ENCODE measurements at regions not wholly inside any gene's neighbourhood (a gene's known extent, or its start where the extent isn't known, plus 50 kb on each side); places are given as distances from the start of the nearest gene placed in this dataset.
"Not testable (repeated sequence)": the region's sequence is repeated elsewhere in the genome, so short reads cannot be mapped to it uniquely, and the experiment has no call there.

DNA sequence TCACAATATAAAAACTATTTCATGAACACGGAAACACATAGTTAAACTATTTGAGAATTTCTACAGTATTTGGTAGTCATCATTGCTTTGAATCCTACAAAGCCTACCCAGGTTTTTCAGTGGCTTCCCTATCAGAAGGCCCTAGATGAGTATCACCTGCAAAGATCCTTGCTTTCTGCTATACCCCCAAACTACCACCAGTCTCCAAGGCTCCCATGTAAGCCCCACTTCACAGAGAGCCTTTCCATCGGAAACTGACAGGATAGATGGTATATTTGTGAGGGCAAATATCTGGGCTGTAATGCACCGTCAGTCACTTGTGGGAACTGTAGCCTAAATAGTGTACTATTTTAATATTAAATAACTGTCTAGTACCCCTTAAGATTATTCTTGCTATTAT, 674.3 kb downstream of the BRINP3 start:
- TF ChIP-seq TCF4 (CRISPR knock-in tag; IDR thresholded peaks at IDR 0.05; ENCODE audit: borderline replicate concordance) (no peak), CSDC2 (CRISPR knock-in tag; IDR thresholded peaks at IDR 0.05) (no peak), PPARA (CRISPR knock-in tag; IDR thresholded peaks at IDR 0.05; ENCODE audit: borderline replicate concordance) (no peak), ZNF8 (CRISPR knock-in tag; IDR thresholded peaks at IDR 0.05) (no peak), OSR1 (CRISPR knock-in tag; IDR thresholded peaks at IDR 0.05) (no peak), ZNF70 (CRISPR knock-in tag; IDR thresholded peaks at IDR 0.05) (no peak), ZNF565 (CRISPR knock-in tag; conservative IDR thresholded peaks at IDR 0.05; ENCODE audit: low read depth) (no peak), ZFP3 (CRISPR knock-in tag; IDR thresholded peaks at IDR 0.05) (no peak), ISL1 (CRISPR knock-in tag; IDR thresholded peaks at IDR 0.05) (no peak), ZFP30 (CRISPR knock-in tag; IDR thresholded peaks at IDR 0.05) (no peak), BACH2 (CRISPR knock-in tag; IDR thresholded peaks at IDR 0.05; ENCODE audit: borderline replicate concordance) (no peak), GLIS3 (CRISPR knock-in tag; IDR thresholded peaks at IDR 0.05) (no peak)
- TF ChIP-seq, protein P1, sequence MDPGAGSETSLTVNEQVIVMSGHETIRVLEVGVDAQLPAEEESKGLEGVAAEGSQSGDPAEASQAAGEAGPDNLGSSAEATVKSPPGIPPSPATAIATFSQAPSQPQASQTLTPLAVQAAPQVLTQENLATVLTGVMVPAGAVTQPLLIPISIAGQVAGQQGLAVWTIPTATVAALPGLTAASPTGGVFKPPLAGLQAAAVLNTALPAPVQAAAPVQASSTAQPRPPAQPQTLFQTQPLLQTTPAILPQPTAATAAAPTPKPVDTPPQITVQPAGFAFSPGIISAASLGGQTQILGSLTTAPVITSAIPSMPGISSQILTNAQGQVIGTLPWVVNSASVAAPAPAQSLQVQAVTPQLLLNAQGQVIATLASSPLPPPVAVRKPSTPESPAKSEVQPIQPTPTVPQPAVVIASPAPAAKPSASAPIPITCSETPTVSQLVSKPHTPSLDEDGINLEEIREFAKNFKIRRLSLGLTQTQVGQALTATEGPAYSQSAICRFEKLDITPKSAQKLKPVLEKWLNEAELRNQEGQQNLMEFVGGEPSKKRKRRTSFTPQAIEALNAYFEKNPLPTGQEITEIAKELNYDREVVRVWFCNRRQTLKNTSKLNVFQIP (CRISPR knock-in tag; IDR thresholded peaks at IDR 0.05; ENCODE audit: borderline replicate concordance, low read depth): no peak
- no peak for ATAC-seq

DNA sequence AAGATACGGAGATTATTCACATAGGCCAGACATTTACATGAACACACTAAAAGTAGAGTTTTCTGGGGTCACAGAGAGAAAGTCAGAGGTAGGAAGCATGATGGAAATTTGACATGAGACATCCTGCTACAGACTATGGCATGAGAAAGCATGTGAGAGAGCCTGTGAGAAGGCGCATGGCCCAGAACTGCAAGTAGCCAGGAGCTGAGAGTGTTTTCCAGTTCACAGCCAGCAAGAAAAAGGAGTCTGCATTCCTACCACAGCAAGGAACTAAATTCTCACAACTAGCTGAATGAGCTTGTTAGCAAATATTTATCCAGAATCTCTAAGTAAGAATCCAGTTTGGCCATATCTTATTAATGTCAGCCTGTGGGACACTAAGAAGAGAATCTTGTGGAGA, 673.3 kb downstream of the BRINP3 start:
- ATAC-seq: no peak
- TF ChIP-seq ZC3H10 (CRISPR knock-in tag; IDR thresholded peaks at IDR 0.05): no peak
- TF ChIP-seq GLIS3 (CRISPR knock-in tag; IDR thresholded peaks at IDR 0.05): no peak
- TF ChIP-seq, protein P2, sequence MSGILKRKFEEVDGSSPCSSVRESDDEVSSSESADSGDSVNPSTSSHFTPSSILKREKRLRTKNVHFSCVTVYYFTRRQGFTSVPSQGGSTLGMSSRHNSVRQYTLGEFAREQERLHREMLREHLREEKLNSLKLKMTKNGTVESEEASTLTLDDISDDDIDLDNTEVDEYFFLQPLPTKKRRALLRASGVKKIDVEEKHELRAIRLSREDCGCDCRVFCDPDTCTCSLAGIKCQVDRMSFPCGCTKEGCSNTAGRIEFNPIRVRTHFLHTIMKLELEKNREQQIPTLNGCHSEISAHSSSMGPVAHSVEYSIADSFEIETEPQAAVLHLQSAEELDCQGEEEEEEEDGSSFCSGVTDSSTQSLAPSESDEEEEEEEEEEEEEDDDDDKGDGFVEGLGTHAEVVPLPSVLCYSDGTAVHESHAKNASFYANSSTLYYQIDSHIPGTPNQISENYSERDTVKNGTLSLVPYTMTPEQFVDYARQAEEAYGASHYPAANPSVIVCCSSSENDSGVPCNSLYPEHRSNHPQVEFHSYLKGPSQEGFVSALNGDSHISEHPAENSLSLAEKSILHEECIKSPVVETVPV (CRISPR knock-in tag; IDR thresholded peaks at IDR 0.05): no peak
- TF ChIP-seq ZFP3 (CRISPR knock-in tag; IDR thresholded peaks at IDR 0.05): no peak
- TF ChIP-seq SNAI2 (CRISPR knock-in tag; IDR thresholded peaks at IDR 0.05): no peak
- no peak for TF ChIP-seq ZNF565 (CRISPR knock-in tag; conservative IDR thresholded peaks at IDR 0.05; ENCODE audit: low read depth)
- no peak for TF ChIP-seq ZFP30 (CRISPR knock-in tag; IDR thresholded peaks at IDR 0.05)
- no peak for TF ChIP-seq ESRRG (CRISPR knock-in tag; IDR thresholded peaks at IDR 0.05)
- TF ChIP-seq TCF4 (CRISPR knock-in tag; IDR thresholded peaks at IDR 0.05; ENCODE audit: borderline replicate concordance): no peak
- TF ChIP-seq, protein P1 (CRISPR knock-in tag; IDR thresholded peaks at IDR 0.05; ENCODE audit: borderline replicate concordance, low read depth): no peak
- TF ChIP-seq, protein P3, sequence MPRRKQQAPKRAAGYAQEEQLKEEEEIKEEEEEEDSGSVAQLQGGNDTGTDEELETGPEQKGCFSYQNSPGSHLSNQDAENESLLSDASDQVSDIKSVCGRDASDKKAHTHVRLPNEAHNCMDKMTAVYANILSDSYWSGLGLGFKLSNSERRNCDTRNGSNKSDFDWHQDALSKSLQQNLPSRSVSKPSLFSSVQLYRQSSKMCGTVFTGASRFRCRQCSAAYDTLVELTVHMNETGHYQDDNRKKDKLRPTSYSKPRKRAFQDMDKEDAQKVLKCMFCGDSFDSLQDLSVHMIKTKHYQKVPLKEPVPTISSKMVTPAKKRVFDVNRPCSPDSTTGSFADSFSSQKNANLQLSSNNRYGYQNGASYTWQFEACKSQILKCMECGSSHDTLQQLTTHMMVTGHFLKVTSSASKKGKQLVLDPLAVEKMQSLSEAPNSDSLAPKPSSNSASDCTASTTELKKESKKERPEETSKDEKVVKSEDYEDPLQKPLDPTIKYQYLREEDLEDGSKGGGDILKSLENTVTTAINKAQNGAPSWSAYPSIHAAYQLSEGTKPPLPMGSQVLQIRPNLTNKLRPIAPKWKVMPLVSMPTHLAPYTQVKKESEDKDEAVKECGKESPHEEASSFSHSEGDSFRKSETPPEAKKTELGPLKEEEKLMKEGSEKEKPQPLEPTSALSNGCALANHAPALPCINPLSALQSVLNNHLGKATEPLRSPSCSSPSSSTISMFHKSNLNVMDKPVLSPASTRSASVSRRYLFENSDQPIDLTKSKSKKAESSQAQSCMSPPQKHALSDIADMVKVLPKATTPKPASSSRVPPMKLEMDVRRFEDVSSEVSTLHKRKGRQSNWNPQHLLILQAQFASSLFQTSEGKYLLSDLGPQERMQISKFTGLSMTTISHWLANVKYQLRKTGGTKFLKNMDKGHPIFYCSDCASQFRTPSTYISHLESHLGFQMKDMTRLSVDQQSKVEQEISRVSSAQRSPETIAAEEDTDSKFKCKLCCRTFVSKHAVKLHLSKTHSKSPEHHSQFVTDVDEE (CRISPR knock-in tag; IDR thresholded peaks at IDR 0.05): no peak

DNA sequence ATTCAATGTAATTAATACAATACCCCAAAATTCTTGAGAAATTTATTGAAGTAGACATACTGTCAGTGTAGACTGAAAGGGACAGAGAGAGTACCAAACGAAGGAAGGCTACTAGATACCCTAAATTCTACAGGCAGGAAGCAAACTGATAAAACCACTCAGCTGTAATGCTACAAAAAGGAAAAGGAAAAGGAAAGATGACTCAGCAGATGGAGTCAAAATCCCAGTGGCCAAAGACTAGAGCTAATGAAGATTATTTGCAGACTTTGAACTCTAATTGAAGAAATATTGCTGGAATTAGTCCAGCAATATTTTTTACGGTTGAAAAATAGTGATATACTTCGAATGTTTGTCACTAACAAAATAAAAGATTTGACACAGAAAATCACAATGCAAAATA, 671.9 kb downstream of the BRINP3 start:
- ATAC-seq: peak; percentile 53; the same call in 2 of the 3 replicates
- TF ChIP-seq ZNF70 (CRISPR knock-in tag; IDR thresholded peaks at IDR 0.05): no peak

DNA sequence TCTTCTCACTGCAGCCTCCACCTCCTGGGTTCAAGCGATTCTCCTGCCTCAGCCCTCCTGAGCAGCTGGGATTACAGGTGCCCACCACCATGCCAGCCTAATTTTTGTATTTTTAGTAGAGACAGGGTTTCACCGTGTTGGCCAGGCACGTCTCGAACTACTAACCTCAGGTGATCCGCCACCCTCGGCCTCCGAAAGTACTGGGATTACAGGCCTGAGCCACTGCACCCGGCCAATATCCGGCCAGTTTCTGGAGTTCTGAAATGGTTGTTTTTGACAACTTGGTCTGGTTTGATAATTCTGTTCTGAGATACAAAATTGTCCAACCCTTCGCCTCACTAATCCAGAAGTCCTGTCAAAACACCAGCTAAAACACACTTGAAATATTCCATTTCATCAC, 667.0 kb downstream of the BRINP3 start:
- not testable (repeated sequence) for ATAC-seq

DNA sequence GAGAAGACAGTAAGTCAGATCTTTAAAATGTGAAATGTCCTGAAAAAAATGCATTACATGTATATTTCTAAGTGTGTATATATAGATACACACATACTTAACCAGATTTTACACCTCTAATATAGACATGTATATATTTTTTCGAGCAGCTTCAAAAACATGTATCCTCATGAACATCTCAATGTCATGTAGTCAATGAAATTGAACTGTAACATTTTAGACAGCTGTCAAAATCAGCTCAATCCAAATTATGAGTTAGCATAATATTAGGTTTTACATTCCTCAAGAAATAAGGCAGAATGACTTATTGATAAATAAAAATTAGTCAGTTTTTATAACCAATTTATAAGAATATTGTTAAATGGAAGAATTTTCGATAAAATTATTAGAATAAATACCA, 665.7 kb downstream of the BRINP3 start:
- TF ChIP-seq, protein P4, sequence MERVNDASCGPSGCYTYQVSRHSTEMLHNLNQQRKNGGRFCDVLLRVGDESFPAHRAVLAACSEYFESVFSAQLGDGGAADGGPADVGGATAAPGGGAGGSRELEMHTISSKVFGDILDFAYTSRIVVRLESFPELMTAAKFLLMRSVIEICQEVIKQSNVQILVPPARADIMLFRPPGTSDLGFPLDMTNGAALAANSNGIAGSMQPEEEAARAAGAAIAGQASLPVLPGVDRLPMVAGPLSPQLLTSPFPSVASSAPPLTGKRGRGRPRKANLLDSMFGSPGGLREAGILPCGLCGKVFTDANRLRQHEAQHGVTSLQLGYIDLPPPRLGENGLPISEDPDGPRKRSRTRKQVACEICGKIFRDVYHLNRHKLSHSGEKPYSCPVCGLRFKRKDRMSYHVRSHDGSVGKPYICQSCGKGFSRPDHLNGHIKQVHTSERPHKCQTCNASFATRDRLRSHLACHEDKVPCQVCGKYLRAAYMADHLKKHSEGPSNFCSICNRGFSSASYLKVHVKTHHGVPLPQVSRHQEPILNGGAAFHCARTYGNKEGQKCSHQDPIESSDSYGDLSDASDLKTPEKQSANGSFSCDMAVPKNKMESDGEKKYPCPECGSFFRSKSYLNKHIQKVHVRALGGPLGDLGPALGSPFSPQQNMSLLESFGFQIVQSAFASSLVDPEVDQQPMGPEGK (CRISPR knock-in tag; IDR thresholded peaks at IDR 0.05; ENCODE audit: borderline replicate concordance): no peak
- TF ChIP-seq BACH2 (CRISPR knock-in tag; IDR thresholded peaks at IDR 0.05; ENCODE audit: borderline replicate concordance) (no peak), ARNTL (CRISPR knock-in tag; IDR thresholded peaks at IDR 0.05; ENCODE audit: borderline replicate concordance, low read depth) (no peak), ZFP3 (CRISPR knock-in tag; IDR thresholded peaks at IDR 0.05) (no peak), GLIS3 (CRISPR knock-in tag; IDR thresholded peaks at IDR 0.05) (no peak), TCF4 (CRISPR knock-in tag; IDR thresholded peaks at IDR 0.05; ENCODE audit: borderline replicate concordance) (no peak), ZNF565 (CRISPR knock-in tag; conservative IDR thresholded peaks at IDR 0.05; ENCODE audit: low read depth) (no peak), ZFP30 (CRISPR knock-in tag; IDR thresholded peaks at IDR 0.05) (no peak), ZNF70 (CRISPR knock-in tag; IDR thresholded peaks at IDR 0.05) (no peak)
- TF ChIP-seq, protein P2 (CRISPR knock-in tag; IDR thresholded peaks at IDR 0.05): no peak
- TF ChIP-seq, protein P1 (CRISPR knock-in tag; IDR thresholded peaks at IDR 0.05; ENCODE audit: borderline replicate concordance, low read depth): no peak
- no peak for ATAC-seq

Data from SK-N-SH treated with all-trans-retinoic acid at 6 μM for 48 hours (cell line).